ENCODE measurements at regions not wholly inside any gene's neighbourhood (a gene's known extent, or its start where the extent isn't known, plus 50 kb on each side); places are given as distances from the start of the nearest gene placed in this dataset.

DNA sequence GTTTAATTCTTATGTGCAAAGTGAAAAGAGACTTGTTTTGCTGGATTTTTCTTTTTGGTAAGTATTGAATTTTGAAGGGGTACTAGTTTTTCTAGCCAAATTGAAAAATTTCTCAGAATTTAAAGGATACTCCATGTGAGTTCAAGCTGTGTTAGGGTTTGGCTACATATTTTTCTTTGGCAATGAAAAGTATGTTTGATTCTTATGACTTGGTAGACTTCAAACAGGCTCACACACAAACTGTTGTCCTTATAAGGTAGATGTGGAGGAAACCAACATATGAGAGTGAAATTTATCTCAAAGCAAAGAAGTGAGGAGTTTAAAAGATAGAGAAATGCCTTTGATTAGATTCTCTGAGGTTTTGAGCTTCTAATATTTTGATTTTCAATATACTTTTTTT lies 356.7 kb downstream of the BCKDHB start:
- no peaks in the 10 kb centered on the region for H3K36me3 Mint-ChIP-seq
- H3K4me1 Mint-ChIP-seq (ENCODE audit: unreplicated experiment) = peaks cover 6% of the 10 kb centered on the region
- DNase-seq (ENCODE audit: extremely low spot score, unreplicated experiment) = no peak
- H3K4me3 Mint-ChIP-seq = no peak overlapping the region
- H3K27me3 Mint-ChIP-seq = no peaks in the 10 kb centered on the region
- no peaks in the 10 kb centered on the region for H3K9me3 Mint-ChIP-seq
- no peak overlapping the region for H3K27ac Mint-ChIP-seq
- no peak for TF ChIP-seq CTCF (conservative IDR thresholded peaks at IDR 0.05)

DNA sequence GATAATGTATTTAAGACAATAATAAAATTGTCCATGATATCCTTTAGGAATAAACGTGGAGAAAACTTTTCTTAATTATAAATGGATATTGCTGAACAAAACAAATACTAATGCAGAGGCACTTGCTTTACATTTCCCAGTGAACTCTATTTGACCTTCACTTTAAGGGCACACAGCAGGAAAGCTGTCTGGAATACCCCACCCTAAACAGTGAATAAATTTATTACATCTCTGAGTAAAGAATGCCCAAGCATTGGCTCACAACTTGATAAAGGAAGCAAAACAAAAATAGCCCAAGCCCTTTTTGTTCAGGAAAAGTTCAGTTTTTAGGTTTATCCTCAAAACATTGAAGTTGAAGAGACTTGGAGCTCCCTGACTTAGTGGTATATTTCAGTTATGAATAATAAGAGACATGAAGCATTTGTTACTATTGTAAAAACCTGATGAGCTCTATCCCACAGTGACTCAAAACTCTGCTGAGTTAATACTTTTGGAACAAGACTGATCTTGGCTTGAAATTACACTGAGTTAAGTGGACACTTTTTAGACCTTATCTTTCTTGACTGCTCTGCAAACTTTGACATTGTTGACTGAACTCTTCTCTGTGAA lies 353.9 kb downstream of the BCKDHB start:
- Mint-ChIP-seq H3K9me3 (peaks cover 6% of the 10 kb centered on the region), H3K27me3 (no peaks in the 10 kb centered on the region), H3K36me3 (peaks cover 5% of the 10 kb centered on the region), H3K4me1 (ENCODE audit: unreplicated experiment) (peaks cover 25% of the 10 kb centered on the region), H3K4me3 (no peak overlapping the region), H3K27ac (no peak overlapping the region)
- TF ChIP-seq CTCF (conservative IDR thresholded peaks at IDR 0.05) = no peak
- DNase-seq (ENCODE audit: extremely low spot score, unreplicated experiment) = no peak

GRCh38 chr6:80457439-80457933 lies 351.0 kb downstream of the BCKDHB start:
- TF ChIP-seq CTCF (conservative IDR thresholded peaks at IDR 0.05) = no peak
- Mint-ChIP-seq H3K4me1 (ENCODE audit: unreplicated experiment) (peaks cover 36% of the 10 kb centered on the region), H3K9me3 (peaks cover 10% of the 10 kb centered on the region), H3K36me3 (peaks cover 8% of the 10 kb centered on the region), H3K4me3 (no peak overlapping the region), H3K27me3 (no peaks in the 10 kb centered on the region), H3K27ac (no peak overlapping the region)
- DNase-seq (ENCODE audit: extremely low spot score, unreplicated experiment) = no peak

GRCh38 chr6:80456724-80457438 lies 350.4 kb downstream of the BCKDHB start:
- no peak for DNase-seq (ENCODE audit: extremely low spot score, unreplicated experiment)
- H3K9me3 Mint-ChIP-seq = peaks cover 10% of the 10 kb centered on the region
- peaks cover 8% of the 10 kb centered on the region for H3K36me3 Mint-ChIP-seq
- H3K4me1 Mint-ChIP-seq (ENCODE audit: unreplicated experiment) = peaks cover 36% of the 10 kb centered on the region
- H3K27me3 Mint-ChIP-seq = no peaks in the 10 kb centered on the region
- no peak overlapping the region for H3K27ac Mint-ChIP-seq
- TF ChIP-seq CTCF (conservative IDR thresholded peaks at IDR 0.05) = no peak
- H3K4me3 Mint-ChIP-seq = no peak overlapping the region

DNA sequence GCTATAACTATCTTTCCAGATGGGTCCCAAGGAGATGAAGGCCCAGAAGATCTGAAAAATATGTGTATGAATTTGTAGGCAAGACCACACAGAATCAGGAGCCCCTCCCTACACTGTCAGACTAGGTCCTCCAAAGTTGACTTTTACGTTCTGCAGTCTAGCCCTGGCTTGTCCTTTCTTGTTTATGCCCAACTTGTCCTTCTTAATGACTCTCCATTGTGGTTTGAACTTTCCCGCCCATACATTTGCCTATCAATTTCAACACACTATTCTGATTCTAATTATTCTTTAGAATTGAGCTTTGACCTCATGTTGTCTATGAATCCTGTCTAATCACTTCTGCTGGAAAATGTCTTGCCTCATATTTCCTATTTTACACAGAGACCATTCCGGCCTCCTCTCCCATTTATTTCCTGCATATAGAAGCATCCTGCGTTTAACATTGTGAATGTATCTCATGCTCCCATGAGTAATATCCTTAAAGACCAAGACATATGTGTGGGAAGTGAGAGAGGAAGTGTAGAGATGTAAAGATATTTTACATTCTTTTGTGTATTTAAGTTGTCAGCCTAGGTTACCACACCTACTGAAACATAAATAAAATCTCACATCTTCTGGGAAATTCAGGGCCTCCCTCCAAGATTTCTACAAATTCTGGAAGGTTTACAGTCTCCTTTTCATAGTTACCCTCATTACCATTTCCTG lies 348.3 kb downstream of the BCKDHB start:
- no peak for TF ChIP-seq CTCF (conservative IDR thresholded peaks at IDR 0.05)
- DNase-seq (ENCODE audit: extremely low spot score, unreplicated experiment) = no peak
- Mint-ChIP-seq H3K27me3 (no peaks in the 10 kb centered on the region), H3K27ac (peak overlapping the region; percentile 84), H3K4me3 (peak overlapping the region; percentile 3), H3K4me1 (ENCODE audit: unreplicated experiment) (peaks cover 32% of the 10 kb centered on the region), H3K9me3 (peaks cover 10% of the 10 kb centered on the region), H3K36me3 (peaks cover 8% of the 10 kb centered on the region)
